ENCODE measurements at regions not wholly inside any gene's neighbourhood (a gene's known extent, or its start where the extent isn't known, plus 50 kb on each side); places are given as distances from the start of the nearest gene placed in this dataset.

DNA sequence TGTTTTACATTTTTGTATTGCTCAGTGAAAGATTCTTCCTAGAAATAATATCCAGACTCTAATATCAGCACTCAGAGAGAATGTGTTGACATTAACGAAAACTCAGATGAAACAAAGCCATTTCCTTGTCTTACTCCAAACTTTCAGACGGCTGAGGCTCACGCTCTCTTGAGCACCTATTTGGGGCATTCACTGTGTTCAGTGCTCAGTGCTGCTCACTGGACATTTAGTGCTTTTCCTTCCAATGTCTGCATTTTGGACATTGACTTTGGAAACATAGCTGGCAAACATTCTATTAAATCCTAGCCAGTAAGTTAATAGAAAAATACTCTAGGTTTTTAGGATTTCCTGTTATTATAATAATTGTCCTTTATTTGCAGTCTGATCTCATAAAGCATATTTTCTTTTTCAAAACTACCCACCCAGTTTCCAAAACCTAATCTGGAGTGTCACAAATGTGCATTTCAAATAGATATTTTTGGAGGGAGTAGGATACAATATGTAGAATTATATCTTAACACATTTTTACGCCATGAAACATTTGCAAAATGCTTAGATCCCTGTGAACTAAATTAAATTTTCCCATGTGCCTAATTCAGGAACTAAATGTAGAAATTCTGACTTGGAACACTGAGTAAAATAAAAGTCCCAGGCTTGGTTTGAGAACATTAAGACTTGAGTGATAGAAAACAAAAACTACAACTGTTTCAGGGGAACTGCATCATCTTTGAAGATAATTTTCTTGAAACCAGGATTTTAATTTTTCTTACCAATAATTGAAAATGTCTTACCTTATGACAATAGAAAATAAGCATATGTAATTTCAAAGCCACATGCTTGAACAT lies 91.7 kb upstream of the B3GAT2 start:
- no peak for TF ChIP-seq CTCF (IDR thresholded peaks at IDR 0.05)
- TF ChIP-seq POLR2AphosphoS5 (IDR thresholded peaks at IDR 0.05; ENCODE audit: low read depth, low read length) = no peak
- no peak for TF ChIP-seq SIN3A (IDR thresholded peaks at IDR 0.05; ENCODE audit: borderline replicate concordance, insufficient read depth, low read depth, low read length)
